Ishikawa (cell line): ENCODE measurements at regions not wholly inside any gene's neighbourhood (a gene's known extent, or its start where the extent isn't known, plus 50 kb on each side); places are given as distances from the start of the nearest gene placed in this dataset.

Experiments used
- CEBPB ChIP-seq: IDR thresholded peaks from 2 replicates; pipeline ENCODE4 v1.6.1; 2012
- CREB1 ChIP-seq: IDR thresholded peaks from 2 replicates; pipeline ENCODE4 v1.6.1; 2012; ENCODE audit warnings: low read depth
- EGR1 ChIP-seq: IDR thresholded peaks from 2 replicates; pipeline ENCODE4 v1.6.1; 2012
- EP300 ChIP-seq: IDR thresholded peaks from 2 replicates; pipeline ENCODE4 v1.6.1; 2012; ENCODE audit warnings: borderline replicate concordance
- FOXM1 ChIP-seq: IDR thresholded peaks from 2 replicates; pipeline ENCODE4 v1.6.1; 2012; ENCODE audit warnings: low read depth, borderline replicate concordance
- NFIC ChIP-seq: IDR thresholded peaks from 2 replicates; pipeline ENCODE4 v1.6.1; 2012
- RAD21 ChIP-seq: IDR thresholded peaks from 2 replicates; pipeline ENCODE4 v1.6.1; 2012; ENCODE audit warnings: low read depth
- TAF1 ChIP-seq: IDR thresholded peaks from 2 replicates; pipeline ENCODE4 v1.6.1; 2012; ENCODE audit warnings: low read depth, mild to moderate bottlenecking
- TCF12 ChIP-seq: IDR thresholded peaks from 2 replicates; pipeline ENCODE4 v1.6.1; 2012; ENCODE audit warnings: low read depth
- TEAD4 ChIP-seq: IDR thresholded peaks from 2 replicates; pipeline ENCODE4 v1.6.1; 2012
- YY1 ChIP-seq: IDR thresholded peaks from 2 replicates; pipeline ENCODE4 v1.6.1; 2012; ENCODE audit warnings: low read depth
- ZBTB7A ChIP-seq: IDR thresholded peaks from 2 replicates; pipeline ENCODE4 v1.6.1; 2012; ENCODE audit warnings: low read depth
- TF ChIP-seq, protein P1 (sequence below): IDR thresholded peaks from 2 replicates; pipeline ENCODE4 v1.6.1; 2012; ENCODE audit warnings: low read depth, mild to moderate bottlenecking
- TF ChIP-seq, protein P2 (sequence below): IDR thresholded peaks from 2 replicates; pipeline ENCODE4 v1.6.1; 2012
- TF ChIP-seq, protein P3 (sequence below): IDR thresholded peaks from 2 replicates; pipeline ENCODE4 v1.6.1; 2012

DNA sequence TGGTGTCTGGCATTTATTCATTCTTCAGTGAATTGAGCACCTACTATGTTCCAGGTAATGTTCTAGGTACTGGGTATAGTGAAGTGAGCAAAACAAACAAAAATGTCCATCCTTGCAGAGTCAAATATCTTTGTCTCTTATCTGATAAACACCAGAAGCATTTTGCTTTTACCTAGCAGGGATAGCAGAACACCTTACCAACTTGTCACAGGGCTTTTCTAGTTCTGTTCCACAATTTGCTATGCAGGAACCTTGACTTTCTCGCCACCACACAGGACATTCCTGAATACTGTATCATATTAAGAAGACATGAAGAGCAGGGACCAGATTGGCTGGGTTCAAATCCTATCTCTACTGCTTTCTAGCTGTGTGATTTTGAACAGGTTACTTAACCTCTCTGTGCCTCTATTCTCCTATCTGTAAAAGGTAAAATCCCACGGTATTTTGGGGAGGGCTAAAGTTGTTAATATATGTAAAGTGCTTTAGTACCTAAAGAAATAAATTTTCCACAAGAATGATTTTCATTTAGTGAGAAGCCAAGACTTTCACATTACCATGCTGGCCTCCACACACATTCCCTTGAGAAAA is 214.5 kb upstream of the S100G start:
- no peak for TF ChIP-seq NFIC
- TF ChIP-seq TEAD4: no peak
- TF ChIP-seq TCF12: no peak
- TF ChIP-seq EP300: no peak
- no peak for TF ChIP-seq CREB1
- TF ChIP-seq CEBPB: no peak
- TF ChIP-seq, protein P1, sequence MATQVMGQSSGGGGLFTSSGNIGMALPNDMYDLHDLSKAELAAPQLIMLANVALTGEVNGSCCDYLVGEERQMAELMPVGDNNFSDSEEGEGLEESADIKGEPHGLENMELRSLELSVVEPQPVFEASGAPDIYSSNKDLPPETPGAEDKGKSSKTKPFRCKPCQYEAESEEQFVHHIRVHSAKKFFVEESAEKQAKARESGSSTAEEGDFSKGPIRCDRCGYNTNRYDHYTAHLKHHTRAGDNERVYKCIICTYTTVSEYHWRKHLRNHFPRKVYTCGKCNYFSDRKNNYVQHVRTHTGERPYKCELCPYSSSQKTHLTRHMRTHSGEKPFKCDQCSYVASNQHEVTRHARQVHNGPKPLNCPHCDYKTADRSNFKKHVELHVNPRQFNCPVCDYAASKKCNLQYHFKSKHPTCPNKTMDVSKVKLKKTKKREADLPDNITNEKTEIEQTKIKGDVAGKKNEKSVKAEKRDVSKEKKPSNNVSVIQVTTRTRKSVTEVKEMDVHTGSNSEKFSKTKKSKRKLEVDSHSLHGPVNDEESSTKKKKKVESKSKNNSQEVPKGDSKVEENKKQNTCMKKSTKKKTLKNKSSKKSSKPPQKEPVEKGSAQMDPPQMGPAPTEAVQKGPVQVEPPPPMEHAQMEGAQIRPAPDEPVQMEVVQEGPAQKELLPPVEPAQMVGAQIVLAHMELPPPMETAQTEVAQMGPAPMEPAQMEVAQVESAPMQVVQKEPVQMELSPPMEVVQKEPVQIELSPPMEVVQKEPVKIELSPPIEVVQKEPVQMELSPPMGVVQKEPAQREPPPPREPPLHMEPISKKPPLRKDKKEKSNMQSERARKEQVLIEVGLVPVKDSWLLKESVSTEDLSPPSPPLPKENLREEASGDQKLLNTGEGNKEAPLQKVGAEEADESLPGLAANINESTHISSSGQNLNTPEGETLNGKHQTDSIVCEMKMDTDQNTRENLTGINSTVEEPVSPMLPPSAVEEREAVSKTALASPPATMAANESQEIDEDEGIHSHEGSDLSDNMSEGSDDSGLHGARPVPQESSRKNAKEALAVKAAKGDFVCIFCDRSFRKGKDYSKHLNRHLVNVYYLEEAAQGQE: no peak
- no peak for TF ChIP-seq TAF1
- TF ChIP-seq EGR1: no peak
- TF ChIP-seq, protein P2, sequence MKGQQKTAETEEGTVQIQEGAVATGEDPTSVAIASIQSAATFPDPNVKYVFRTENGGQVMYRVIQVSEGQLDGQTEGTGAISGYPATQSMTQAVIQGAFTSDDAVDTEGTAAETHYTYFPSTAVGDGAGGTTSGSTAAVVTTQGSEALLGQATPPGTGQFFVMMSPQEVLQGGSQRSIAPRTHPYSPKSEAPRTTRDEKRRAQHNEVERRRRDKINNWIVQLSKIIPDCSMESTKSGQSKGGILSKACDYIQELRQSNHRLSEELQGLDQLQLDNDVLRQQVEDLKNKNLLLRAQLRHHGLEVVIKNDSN: no peak
- no peak for TF ChIP-seq ZBTB7A
- no peak for TF ChIP-seq YY1
- no peak for TF ChIP-seq RAD21
- TF ChIP-seq, protein P3, sequence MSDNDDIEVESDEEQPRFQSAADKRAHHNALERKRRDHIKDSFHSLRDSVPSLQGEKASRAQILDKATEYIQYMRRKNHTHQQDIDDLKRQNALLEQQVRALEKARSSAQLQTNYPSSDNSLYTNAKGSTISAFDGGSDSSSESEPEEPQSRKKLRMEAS: no peak
- no peak for TF ChIP-seq FOXM1

DNA sequence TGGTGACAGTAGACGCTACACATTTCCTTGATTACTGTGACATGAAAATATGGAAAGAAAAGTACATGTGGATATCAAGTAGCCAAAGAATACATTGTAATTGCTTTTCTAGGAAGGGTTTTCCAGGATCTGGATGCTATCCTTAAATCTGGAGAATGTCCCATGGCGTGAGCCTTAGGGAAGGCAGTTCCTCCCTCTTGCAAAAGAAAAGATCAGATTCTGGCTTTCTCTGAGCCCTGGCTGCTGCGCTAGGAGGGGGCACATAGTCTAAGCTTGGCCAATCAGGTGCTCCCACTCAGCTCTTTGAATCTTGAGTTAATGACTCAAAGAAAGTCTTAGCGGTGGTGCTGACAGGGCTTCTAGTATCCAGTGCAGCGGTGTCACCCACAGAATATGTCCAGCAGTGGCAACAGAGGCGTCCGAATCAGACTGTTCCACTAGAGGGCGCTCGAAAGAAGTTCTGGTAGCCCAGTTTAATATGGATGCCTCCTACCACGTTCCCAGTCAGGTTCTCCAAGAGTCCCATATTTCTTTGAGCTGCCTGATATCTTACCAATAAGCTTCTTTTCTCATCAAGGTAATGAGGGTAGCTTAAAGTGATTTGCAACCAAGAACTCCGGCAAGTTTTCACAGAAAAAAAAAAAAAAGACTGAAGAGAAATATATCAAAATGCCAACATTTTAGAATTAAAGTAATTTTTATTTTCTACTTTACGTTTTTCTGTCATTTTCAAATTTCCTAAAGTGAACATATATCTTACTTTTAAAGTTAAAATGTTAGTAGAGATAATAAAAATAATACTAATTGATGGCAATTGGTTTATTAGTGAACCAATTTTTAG is 213.4 kb upstream of the S100G start:
- no peak for TF ChIP-seq CEBPB
- no peak for TF ChIP-seq TCF12
- no peak for TF ChIP-seq EGR1
- no peak for TF ChIP-seq FOXM1
- TF ChIP-seq, protein P3: no peak
- peak; percentile 49 for TF ChIP-seq RAD21
- no peak for TF ChIP-seq YY1

DNA sequence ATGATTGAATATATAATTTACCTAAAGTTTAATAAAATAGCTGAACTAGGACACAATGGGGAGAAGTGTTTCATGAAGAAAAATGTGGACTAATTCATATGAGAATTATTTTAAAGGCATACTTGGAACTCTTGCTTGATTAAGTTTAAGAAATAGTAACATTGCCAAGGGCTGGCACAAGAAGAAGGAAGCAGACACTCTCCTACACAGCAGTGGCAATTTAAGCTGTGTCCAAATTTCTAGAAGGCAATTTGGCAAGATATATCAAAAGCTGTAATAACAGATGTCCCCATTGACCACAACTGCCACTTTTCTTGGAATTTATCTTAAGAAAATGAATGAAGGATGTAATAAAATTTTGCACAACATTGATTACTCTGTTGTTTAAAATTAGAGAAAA is 209.5 kb upstream of the S100G start:
- TF ChIP-seq EP300: no peak
- no peak for TF ChIP-seq ZBTB7A
- TF ChIP-seq FOXM1: no peak
- TF ChIP-seq, protein P3: no peak
- TF ChIP-seq, protein P2: no peak
- TF ChIP-seq, protein P1: no peak
- no peak for TF ChIP-seq TCF12
- TF ChIP-seq CREB1: no peak
- TF ChIP-seq TAF1: no peak
- TF ChIP-seq YY1: no peak
- no peak for TF ChIP-seq TEAD4

DNA sequence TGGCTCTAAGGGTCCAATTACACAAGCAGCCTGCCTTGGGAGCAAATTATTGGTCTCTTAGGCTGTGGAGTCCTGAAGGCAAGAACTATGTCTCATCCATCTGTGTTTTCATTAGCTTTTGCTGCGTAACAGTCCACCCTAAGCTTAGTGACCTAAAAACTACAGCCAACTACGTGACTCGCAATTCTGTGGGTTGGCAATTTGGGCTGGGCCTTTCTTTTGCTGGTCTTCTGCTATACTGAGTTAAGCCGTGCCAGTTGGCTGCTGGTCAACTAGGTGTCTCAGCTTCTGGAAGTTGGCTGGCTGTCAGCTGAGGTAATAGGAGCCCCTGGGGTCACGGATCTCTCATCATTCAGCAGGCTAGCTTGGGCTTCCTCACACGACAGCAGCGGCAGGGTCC is 205.6 kb upstream of the S100G start:
- TF ChIP-seq NFIC (peak; percentile 54), CREB1 (no peak), FOXM1 (no peak)
- TF ChIP-seq, protein P3: no peak

DNA sequence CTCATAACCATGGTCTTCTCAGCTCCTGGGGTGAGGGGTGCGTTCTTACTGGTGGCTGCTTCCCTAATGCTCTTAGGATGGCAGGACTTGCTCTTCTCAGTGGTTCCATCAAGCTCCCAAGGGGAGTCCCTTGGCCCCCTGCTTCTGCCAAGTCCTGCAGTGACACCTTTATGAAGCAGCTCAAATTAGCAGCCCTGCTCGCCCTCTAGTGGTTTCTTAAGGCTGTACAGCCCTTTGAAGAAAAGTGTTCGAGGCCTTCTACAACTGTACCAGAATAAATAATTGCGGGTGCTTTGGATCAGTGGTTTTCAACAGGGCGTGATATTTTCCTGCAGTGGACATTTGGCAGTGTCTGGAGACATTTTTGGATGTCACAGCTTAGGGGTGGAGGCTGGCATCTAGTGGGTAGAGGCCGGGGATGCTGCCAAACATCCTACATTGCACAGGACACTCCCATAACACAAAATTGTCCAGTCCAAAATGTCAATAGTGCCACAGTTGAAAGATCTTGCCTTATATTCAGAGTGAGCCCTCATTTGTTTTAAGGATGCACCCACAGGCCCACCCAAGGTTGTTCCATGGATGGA is 204.7 kb upstream of the S100G start:
- TF ChIP-seq TCF12 (no peak), EP300 (no peak), NFIC (no peak), CREB1 (no peak), CEBPB (no peak), EGR1 (no peak), RAD21 (peak; percentile 60)
- TF ChIP-seq, protein P3: no peak
